ENCODE measurements at regions not wholly inside any gene's neighbourhood (a gene's known extent, or its start where the extent isn't known, plus 50 kb on each side); places are given as distances from the start of the nearest gene placed in this dataset.

GRCh38 chr4:125501568-125501967, 186.8 kb downstream of the FAT4 start (continued):
- TF ChIP-seq NFYB (CRISPR knock-in tag; conservative IDR thresholded peaks at IDR 0.05; ENCODE audit: low read depth) (no peak), ZNF263 (CRISPR knock-in tag; IDR thresholded peaks at IDR 0.05; ENCODE audit: low read depth) (no peak), SMAD3 (CRISPR knock-in tag; IDR thresholded peaks at IDR 0.05; ENCODE audit: borderline replicate concordance) (no peak), ZNF121 (CRISPR knock-in tag; IDR thresholded peaks at IDR 0.05) (no peak), CTCF (IDR thresholded peaks at IDR 0.05) (no peak)

DNA sequence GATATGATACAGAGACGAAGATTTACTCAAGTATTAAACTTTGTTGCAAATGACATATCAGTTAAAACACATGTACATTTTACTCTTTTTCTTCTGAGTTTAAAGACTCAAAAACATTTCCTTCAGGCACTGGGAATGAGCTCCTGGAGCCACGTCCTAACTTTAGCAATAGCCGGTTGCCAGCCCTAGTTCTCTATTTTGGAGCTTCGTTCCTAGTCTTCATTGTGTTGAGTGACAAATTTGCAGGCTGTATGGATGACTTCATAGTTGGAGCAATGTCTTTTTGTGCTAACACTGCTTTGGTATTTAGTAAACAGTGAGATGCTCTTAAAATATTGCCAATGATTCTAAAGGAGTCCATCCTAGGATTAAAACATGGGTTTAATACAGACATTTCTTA, 190.9 kb downstream of the FAT4 start:
- no peak for ATAC-seq
- CTCF ChIA-PET, result no interaction called here
- Mint-ChIP-seq H3K4me3 (no peak overlapping the region), H3K36me3 (peaks cover 7% of the 10 kb centered on the region), H3K9me3 (peaks cover 13% of the 10 kb centered on the region), H3K27ac (no peak overlapping the region), H3K4me1 (peaks cover 10% of the 10 kb centered on the region), H3K27me3 (ENCODE audit: low read depth) (no peaks in the 10 kb centered on the region)
- DNase-seq (ENCODE audit: low spot score), result no peak
- POLR2A ChIA-PET, result no interaction called here
- TF ChIP-seq, protein P1, sequence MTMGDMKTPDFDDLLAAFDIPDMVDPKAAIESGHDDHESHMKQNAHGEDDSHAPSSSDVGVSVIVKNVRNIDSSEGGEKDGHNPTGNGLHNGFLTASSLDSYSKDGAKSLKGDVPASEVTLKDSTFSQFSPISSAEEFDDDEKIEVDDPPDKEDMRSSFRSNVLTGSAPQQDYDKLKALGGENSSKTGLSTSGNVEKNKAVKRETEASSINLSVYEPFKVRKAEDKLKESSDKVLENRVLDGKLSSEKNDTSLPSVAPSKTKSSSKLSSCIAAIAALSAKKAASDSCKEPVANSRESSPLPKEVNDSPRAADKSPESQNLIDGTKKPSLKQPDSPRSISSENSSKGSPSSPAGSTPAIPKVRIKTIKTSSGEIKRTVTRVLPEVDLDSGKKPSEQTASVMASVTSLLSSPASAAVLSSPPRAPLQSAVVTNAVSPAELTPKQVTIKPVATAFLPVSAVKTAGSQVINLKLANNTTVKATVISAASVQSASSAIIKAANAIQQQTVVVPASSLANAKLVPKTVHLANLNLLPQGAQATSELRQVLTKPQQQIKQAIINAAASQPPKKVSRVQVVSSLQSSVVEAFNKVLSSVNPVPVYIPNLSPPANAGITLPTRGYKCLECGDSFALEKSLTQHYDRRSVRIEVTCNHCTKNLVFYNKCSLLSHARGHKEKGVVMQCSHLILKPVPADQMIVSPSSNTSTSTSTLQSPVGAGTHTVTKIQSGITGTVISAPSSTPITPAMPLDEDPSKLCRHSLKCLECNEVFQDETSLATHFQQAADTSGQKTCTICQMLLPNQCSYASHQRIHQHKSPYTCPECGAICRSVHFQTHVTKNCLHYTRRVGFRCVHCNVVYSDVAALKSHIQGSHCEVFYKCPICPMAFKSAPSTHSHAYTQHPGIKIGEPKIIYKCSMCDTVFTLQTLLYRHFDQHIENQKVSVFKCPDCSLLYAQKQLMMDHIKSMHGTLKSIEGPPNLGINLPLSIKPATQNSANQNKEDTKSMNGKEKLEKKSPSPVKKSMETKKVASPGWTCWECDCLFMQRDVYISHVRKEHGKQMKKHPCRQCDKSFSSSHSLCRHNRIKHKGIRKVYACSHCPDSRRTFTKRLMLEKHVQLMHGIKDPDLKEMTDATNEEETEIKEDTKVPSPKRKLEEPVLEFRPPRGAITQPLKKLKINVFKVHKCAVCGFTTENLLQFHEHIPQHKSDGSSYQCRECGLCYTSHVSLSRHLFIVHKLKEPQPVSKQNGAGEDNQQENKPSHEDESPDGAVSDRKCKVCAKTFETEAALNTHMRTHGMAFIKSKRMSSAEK (CRISPR knock-in tag; IDR thresholded peaks at IDR 0.05; ENCODE audit: borderline replicate concordance), result no peak
- TF ChIP-seq GTF2I (CRISPR knock-in tag; conservative IDR thresholded peaks at IDR 0.05) (no peak), E2F4 (CRISPR knock-in tag; IDR thresholded peaks at IDR 0.05; ENCODE audit: borderline replicate concordance, low read depth) (no peak), ZNF416 (CRISPR knock-in tag; IDR thresholded peaks at IDR 0.05) (no peak), CTCF (IDR thresholded peaks at IDR 0.05) (no peak), NR3C1 (CRISPR knock-in tag; conservative IDR thresholded peaks at IDR 0.05; ENCODE audit: low read depth) (no peak), ELF4 (CRISPR knock-in tag; IDR thresholded peaks at IDR 0.05; ENCODE audit: low read depth) (no peak), ESRRA (CRISPR knock-in tag; IDR thresholded peaks at IDR 0.05; ENCODE audit: borderline replicate concordance) (no peak), GRHL2 (CRISPR knock-in tag; IDR thresholded peaks at IDR 0.05; ENCODE audit: insufficient replicate concordance, severe bottlenecking) (no peak), IRF1 (CRISPR knock-in tag; IDR thresholded peaks at IDR 0.05) (no peak), ATF6 (CRISPR knock-in tag; IDR thresholded peaks at IDR 0.05) (no peak), TEAD1 (CRISPR knock-in tag; IDR thresholded peaks at IDR 0.05) (no peak), ZBTB21 (CRISPR knock-in tag; IDR thresholded peaks at IDR 0.05; ENCODE audit: borderline replicate concordance) (no peak), IRF2 (CRISPR knock-in tag; IDR thresholded peaks at IDR 0.05; ENCODE audit: borderline replicate concordance, low read depth) (no peak), ZNF317 (CRISPR knock-in tag; IDR thresholded peaks at IDR 0.05; ENCODE audit: borderline replicate concordance, low read depth) (no peak), ATF1 (CRISPR knock-in tag; IDR thresholded peaks at IDR 0.05) (no peak), SMAD4 (CRISPR knock-in tag; IDR thresholded peaks at IDR 0.05) (no peak)
- TF ChIP-seq, protein P2, sequence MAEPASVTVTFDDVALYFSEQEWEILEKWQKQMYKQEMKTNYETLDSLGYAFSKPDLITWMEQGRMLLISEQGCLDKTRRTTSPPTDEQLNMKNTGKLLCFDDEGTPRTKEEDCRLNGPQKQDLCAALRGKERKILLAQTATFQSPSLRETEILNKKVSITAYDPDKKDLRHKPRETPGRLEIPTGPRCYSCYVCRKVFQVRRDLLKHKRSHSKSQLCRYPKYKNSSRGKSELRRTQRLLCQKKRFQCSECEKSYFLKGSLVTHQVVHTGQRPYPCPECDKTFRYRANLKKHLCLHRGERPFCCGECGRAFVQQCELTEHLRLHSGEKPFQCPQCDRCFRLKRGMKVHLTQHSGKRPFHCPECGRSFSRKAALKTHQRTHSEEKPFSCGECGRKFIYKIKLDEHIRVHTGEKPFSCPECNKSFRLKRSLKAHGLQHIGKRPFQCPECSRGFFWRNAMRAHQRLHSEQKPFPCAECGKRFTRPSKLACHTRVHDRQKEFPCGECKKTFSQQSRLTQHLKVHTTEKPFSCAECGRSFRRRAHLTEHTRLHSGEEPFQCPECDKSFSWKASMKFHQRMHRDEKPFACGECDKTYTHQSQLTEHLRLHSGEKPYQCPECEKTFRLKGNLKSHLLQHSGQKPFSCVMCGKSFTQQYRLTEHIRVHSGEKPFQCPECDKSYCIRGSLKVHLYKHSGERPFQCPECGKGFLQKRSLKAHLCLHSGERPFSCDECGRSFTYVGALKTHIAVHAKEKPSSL (CRISPR knock-in tag; conservative IDR thresholded peaks at IDR 0.05), result no peak
